ENCODE measurements at regions not wholly inside any gene's neighbourhood (a gene's known extent, or its start where the extent isn't known, plus 50 kb on each side); places are given as distances from the start of the nearest gene placed in this dataset.

DNA sequence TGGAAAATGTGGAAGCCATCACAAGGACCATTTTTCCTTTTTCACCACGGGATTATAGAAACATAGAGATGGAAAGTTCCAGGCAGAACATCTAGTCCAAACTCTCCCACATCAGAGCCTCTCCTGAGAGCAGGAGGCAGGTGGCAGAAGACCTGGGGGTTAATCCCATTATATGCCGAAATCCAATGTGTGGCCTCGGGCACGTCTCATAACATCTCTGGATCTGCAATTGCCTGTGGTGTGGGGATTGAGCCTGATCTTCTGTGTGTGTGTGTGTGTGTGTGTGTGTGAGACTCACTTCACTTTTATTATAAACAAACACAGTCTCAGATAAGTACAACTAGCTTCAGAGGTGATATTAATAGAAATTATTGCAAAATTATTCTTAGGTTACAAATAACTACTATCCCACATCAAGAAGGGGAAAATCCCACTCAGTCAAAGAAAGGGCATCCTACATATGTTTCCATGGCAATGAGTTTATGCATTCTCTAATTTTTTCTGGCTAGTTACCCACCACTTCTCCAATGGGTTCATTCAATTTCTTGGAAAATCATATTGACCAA is 199.1 kb downstream of the FOXL1 start:
- no peak for DNase-seq

DNA sequence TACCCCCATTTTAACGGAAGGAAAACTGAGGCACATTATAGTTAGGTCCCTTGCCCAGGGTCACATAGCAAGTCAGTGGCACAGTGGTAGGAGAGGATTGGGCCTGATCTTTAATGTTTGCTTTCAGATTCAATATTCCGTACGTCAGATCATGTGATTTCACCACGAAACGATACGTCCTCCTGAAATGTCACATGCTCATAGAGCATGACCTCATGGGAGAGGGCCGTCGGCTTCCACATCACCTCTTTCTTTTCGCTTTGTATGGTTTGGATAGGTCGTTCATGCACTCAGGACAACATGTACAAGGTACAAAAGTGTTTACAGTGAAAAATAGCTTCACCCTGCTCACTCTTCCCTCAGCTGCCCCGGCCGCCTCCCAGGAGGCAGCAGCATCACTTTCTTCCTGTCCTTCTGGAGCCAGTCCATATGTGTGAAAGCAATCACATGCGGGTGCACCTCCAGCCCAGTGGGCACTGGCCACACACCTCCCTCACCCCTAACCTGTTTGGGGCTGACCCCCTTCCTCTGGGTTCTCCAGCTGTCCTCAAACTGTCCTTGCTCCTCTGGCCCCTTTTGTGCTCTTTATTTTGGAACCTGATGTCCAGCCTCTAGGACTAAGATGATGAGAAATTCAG is 199.9 kb downstream of the FOXL1 start:
- no peak for DNase-seq

GRCh38 chr16:86778978-86779377 is 200.6 kb downstream of the FOXL1 start:
- no peak for DNase-seq

GRCh38 chr16:86781046-86781445 is 202.7 kb downstream of the FOXL1 start:
- DNase-seq: no peak

- DNase-seq: no peak
These were observed 205.6 kb downstream of the FOXL1 start for GRCh38 chr16:86783636-86784626.

GRCh38 chr16:86786338-86786737 is 208.0 kb downstream of the FOXL1 start:
- DNase-seq: no peak

DNA sequence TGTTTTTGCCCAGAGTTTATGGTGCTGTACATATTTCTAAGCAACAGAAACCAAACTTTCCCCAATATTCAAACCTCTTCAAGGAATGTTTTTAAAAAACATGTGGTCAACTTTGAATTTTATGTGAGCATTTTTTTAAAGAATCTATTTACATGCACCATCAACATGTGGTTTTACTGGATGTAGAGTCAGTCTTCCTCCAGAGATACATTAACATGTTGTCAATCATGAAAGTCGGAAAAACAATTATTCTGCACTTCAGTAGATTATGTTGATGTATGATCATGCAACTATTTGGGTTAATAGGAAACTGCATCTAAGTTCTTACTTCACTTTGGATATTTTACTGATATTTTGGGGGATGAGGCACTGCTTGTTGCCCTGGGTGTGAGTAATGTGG is 208.6 kb downstream of the FOXL1 start:
- DNase-seq: no peak

DNA sequence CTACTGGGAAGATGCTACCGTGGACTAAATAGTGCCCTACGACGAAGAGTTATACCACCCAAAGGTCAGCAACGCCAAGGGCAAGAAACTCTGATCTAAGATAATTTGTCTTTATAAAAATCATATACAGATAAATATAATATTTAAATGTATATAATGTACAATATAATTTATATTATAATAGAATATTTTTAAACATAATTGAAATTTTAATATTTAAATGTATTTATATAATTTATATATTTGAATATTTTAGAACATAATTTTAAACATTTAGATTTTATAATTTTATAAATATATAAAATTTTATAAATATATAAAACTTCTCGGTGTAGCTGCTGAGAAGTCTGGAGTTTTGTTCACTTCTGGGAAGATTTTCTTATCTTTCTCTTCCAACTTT is 209.2 kb downstream of the FOXL1 start:
- DNase-seq: no peak

DNA sequence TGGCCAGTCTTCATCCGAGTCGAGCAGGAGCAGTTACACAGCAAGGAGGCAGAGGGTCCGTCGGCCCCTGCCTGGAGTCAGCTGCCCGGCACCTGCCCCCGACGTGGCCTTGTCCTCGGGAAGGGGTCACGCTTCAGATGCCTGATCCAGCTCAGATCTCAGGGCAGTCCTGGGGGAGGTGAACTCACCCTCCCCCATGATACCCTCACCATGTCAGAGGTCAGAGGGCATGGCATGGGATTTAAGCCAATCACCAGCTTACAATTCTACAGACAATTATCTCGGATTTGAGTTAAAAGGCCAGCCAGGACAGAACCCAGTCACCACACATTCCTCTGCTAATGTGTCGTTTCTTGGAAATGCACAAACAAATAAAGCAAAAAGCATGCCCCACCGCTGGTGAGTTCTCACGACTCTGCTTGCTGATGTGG is 211.3 kb downstream of the FOXL1 start:
- DNase-seq: no peak

GRCh38 chr16:86791287-86792035 is 213.1 kb downstream of the FOXL1 start:
- DNase-seq: no peak

GRCh38 chr16:86794216-86794864 is 216.0 kb downstream of the FOXL1 start:
- DNase-seq: no peak

DNA sequence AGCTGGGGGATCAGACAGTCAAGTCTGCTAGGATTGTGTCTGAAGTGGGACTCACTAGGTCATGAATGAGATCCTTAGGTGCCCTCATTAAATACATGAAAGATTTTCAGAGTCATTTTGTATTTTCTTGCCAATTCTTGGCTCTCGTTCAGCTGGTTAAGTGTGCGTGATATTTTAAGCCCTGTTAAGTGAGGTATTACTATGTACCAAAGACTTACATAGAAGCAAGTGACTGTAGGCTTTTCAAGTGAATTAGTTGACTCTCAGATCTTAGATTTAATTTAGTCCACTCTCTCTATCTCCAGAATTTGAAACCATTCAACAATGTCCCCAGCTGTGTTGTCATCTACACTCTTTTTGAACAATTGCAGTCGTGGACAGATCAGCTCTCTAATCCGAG is 219.4 kb downstream of the FOXL1 start:
- no peak for DNase-seq

GRCh38 chr16:86798247-86799041 is 220.1 kb downstream of the FOXL1 start:
- no peak for DNase-seq

GRCh38 chr16:86799367-86799766 is 221.0 kb downstream of the FOXL1 start:
- DNase-seq: no peak

DNA sequence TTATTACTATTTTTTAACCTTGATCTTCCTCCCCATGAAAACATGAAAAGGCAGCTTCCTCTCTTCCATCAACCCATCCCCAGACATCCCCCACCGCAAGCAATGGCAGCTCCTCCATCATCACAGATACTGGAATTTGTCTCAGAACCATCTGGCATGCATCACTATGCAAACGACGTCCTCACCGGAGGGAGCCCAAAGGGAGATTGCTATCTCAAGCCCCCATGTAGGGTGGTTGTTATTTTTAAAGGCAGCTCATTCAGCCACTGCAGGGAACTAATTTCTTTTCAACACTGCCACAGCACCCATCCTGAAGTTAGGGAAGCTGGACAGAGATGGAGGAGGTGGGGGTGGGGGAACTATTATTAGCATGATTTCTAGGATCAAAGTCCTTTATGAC is 222.5 kb downstream of the FOXL1 start:
- no peak for DNase-seq

GRCh38 chr16:86802013-86802412 is 223.7 kb downstream of the FOXL1 start:
- DNase-seq: no peak

DNA sequence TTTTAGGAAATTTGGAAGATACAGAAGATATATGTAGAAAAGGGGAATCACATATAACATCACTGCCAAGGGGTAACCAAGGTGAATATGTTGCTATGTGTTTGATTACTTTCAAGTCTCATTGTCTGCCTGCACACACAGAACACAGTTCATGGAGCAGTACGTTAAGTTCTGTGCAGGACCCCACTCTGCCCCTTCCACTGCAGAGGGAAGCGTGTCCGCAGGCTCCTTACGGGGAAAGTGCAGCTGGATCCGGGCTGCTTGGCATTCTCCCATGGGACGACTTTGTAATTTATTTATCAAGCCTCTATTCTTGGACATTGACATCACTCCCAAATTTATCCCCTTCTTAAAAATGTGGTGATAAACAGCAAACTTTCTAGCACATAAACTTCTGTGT is 226.8 kb downstream of the FOXL1 start:
- no peak for DNase-seq

DNA sequence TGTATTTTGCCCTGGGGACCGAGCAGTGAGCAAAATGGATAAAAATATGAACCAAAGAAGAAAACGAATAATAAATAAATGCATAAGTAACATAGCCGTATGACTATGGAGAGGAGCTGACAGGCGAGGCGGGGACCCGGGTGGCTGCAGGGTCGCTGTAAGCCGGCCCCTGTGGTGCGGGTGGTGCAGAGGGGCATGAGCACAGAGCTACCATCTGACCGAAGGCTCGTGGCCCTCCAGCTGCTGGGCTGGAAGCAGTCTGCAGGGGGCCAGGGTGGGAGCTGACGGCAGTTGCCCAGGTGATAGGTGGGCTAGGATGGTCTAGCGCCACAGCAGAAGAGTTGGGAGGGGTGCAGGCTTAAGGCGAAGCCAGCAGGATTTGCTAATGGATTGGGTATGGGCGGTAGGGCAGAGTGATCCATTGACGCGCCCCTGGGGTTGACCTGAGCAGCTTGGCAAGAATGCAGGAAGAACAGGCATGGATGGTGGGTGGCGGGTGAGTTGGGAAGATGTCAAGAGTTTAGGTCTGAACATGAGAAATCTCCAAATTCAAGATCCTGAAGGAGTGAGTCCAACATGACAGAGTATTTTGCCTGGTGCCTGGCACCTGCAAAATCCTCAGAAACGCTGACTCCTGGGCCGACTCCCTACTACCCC is 228.0 kb downstream of the FOXL1 start:
- no peak for DNase-seq

- no peak for DNase-seq
These were observed 228.5 kb downstream of the FOXL1 start for GRCh38 chr16:86806838-86807351.

GRCh38 chr16:86808863-86809444 is 230.6 kb downstream of the FOXL1 start:
- DNase-seq: no peak

Measured in T-helper 1 cell (primary cell).